Stimulated activated CD8-positive, alpha-beta memory T cell treated with anti-CD3 and anti-CD28 coated beads, Interleukin-15, amount 100 ng/mL, for 48 hours (primary cell): ENCODE measurements at regions not wholly inside any gene's neighbourhood (a gene's known extent, or its start where the extent isn't known, plus 50 kb on each side); places are given as distances from the start of the nearest gene placed in this dataset.

Source experiments
- DNase-seq, 2 donors: peaks; one replicate each; pipeline ENCODE4 v3.0.0-alpha.2; 2020; ENCODE audit warnings: low read depth in 2 of 2

- no peak for DNase-seq
These were observed 161.2 kb upstream of the FSTL4 start for GRCh38 chr5:133773247-133774202.

GRCh38 chr5:133769842-133770241, 157.5 kb upstream of the FSTL4 start:
- no peak for DNase-seq

GRCh38 chr5:133763744-133764143, 151.4 kb upstream of the FSTL4 start:
- DNase-seq, result no peak

- no peak for DNase-seq
These were observed 149.3 kb upstream of the FSTL4 start for GRCh38 chr5:133761632-133762031.

- no peak for DNase-seq
These were observed 148.2 kb upstream of the FSTL4 start for GRCh38 chr5:133760532-133760931.

GRCh38 chr5:133758641-133759040, 146.3 kb upstream of the FSTL4 start:
- DNase-seq, result no peak

- DNase-seq, result no peak
These were observed 145.1 kb upstream of the FSTL4 start for GRCh38 chr5:133757396-133757945.

GRCh38 chr5:133756756-133757155, 144.4 kb upstream of the FSTL4 start:
- DNase-seq, result no peak

- DNase-seq, result no peak
These were observed 143.7 kb upstream of the FSTL4 start for GRCh38 chr5:133756036-133756435.

- no peak for DNase-seq
These were observed 142.3 kb upstream of the FSTL4 start for GRCh38 chr5:133754575-133755169.

GRCh38 chr5:133753856-133754255, 141.5 kb upstream of the FSTL4 start:
- DNase-seq, result no peak

- no peak for DNase-seq
These were observed 139.5 kb upstream of the FSTL4 start for GRCh38 chr5:133751846-133752245.

- DNase-seq, result no peak
These were observed 139.1 kb upstream of the FSTL4 start for GRCh38 chr5:133751421-133751820.

GRCh38 chr5:133750856-133751255, 138.5 kb upstream of the FSTL4 start:
- DNase-seq, result no peak

GRCh38 chr5:133750356-133750755, 138.0 kb upstream of the FSTL4 start:
- DNase-seq, result no peak

- no peak for DNase-seq
These were observed 137.1 kb upstream of the FSTL4 start for GRCh38 chr5:133749331-133749985.

- no peak for DNase-seq
These were observed 134.5 kb upstream of the FSTL4 start for GRCh38 chr5:133746834-133747233.

GRCh38 chr5:133744960-133745308, 132.6 kb upstream of the FSTL4 start:
- DNase-seq, result no peak

- DNase-seq, result no peak
These were observed 132.0 kb upstream of the FSTL4 start for GRCh38 chr5:133744051-133744959.

- no peak for DNase-seq
These were observed 130.2 kb upstream of the FSTL4 start for GRCh38 chr5:133742431-133742988.

GRCh38 chr5:133741818-133742355, 129.5 kb upstream of the FSTL4 start:
- DNase-seq, result no peak
